GM10248 (cell line): ENCODE measurements at regions not wholly inside any gene's neighbourhood (a gene's known extent, or its start where the extent isn't known, plus 50 kb on each side); places are given as distances from the start of the nearest gene placed in this dataset.

Experiments used
- CTCF ChIA-PET: fragments of 300-600 bp; sonication (Branson Sonifier 250); formaldehyde crosslinking; extraction: SDS; loops from one replicate; lab custom pipeline; 2021; ENCODE audit warnings: antibody characterized with exemption; lab: Yijun Ruan, JAX
- POLR2A ChIA-PET: fragments of 350-650 bp; sonication (Branson Sonifier 250); formaldehyde crosslinking; extraction: SDS; loops from one replicate; lab custom pipeline; 2020; ENCODE audit warnings: antibody characterized with exemption; lab: Yijun Ruan, JAX
- DNase-seq: peaks from one replicate; pipeline ENCODE4 v3.0.0; 2012; ENCODE audit errors: extremely low spot score
- CTCF ChIP-seq: IDR thresholded peaks from 2 replicates; pipeline ENCODE4 v1.5.1; 2012; ENCODE audit warnings: mild to moderate bottlenecking, low read depth; ENCODE audit errors: extremely low read depth, missing control alignments, control extremely low read depth

GRCh38 chr4:138500869-138501268 lies 258.7 kb upstream of the SLC7A11 start:
- no peak for TF ChIP-seq CTCF
- CTCF ChIA-PET = interaction anchor here (1.2 to 1.8 kb wide), 2 partner anchors 21 to 180 kb away, joined by 4 read pairs; no protein-coding TSS in a partner anchor
- POLR2A ChIA-PET = no interaction called here
- DNase-seq = no peak

- no peak for DNase-seq
- ChIA-PET POLR2A (no interaction called here), CTCF (interaction anchor here (1.5 to 1.8 kb wide), 2 partner anchors 8 to 181 kb away, joined by 3 to 4 read pairs; no protein-coding TSS in a partner anchor)
These were observed 257.5 kb upstream of the SLC7A11 start for GRCh38 chr4:138499627-138500026.

GRCh38 chr4:138494931-138495330 lies 252.8 kb upstream of the SLC7A11 start:
- ChIA-PET CTCF (interaction anchor here (1.6 kb wide), 1 partner anchor 23 kb away, joined by 3 read pairs; no protein-coding TSS in a partner anchor), POLR2A (no interaction called here)
- no peak for TF ChIP-seq CTCF
- no peak for DNase-seq

More at GRCh38 chr4:138499627-138500026, 257.5 kb upstream of the SLC7A11 start:
- TF ChIP-seq CTCF = no peak

- ChIA-PET POLR2A (no interaction called here), CTCF (interaction anchor here (1.6 kb wide), 1 partner anchor 22 kb away, joined by 3 read pairs; no protein-coding TSS in a partner anchor)
- no peak for TF ChIP-seq CTCF
These were observed 252.0 kb upstream of the SLC7A11 start for GRCh38 chr4:138494116-138494515.

GRCh38 chr4:138492176-138492575 lies 250.0 kb upstream of the SLC7A11 start:
- POLR2A ChIA-PET = no interaction called here
- no peak for TF ChIP-seq CTCF
- CTCF ChIA-PET = no interaction called here
- no peak for DNase-seq

More at GRCh38 chr4:138494116-138494515, 252.0 kb upstream of the SLC7A11 start:
- DNase-seq = no peak

- no peak for TF ChIP-seq CTCF
- POLR2A ChIA-PET = no interaction called here
- DNase-seq = no peak
- CTCF ChIA-PET = no interaction called here
These were observed 246.4 kb upstream of the SLC7A11 start for GRCh38 chr4:138488533-138488932.
